Duodenal mucosa (tissue), 2 donors: ENCODE measurements at regions not wholly inside any gene's neighbourhood (a gene's known extent, or its start where the extent isn't known, plus 50 kb on each side); places are given as distances from the start of the nearest gene placed in this dataset.

ENCODE experiments used
- H3K27ac ChIP-seq: one replicate; pipeline ENCODE4 v1.7.0; 2013; ENCODE audit warnings: low read depth, low read length
- H3K27me3 ChIP-seq, 2 donors: one replicate each; pipeline ENCODE4 v1.7.0; 2013; ENCODE audit warnings: low read length in 2 of 2, control low read depth in 1 of 2; ENCODE audit not compliant: insufficient read depth in 2 of 2, control insufficient read depth in 1 of 2
- H3K36me3 ChIP-seq, 2 donors: one replicate each; pipeline ENCODE4 v1.7.0; 2013; ENCODE audit warnings: low read length in 2 of 2, control low read depth in 1 of 2; ENCODE audit not compliant: insufficient read depth in 2 of 2, control insufficient read depth in 1 of 2
- H3K4me1 ChIP-seq, 2 donors: one replicate each; pipeline ENCODE4 v1.7.0; 2013; ENCODE audit warnings: low read length in 2 of 2, control low read depth in 1 of 2; ENCODE audit not compliant: insufficient read depth in 2 of 2, control insufficient read depth in 1 of 2
- H3K4me3 ChIP-seq, 2 donors: one replicate each; pipeline ENCODE4 v1.7.0; 2013; ENCODE audit warnings: low read length in 2 of 2, low read depth in 1 of 2
- H3K9ac ChIP-seq, 2 donors: one replicate each; pipeline ENCODE4 v1.7.0; 2013; ENCODE audit warnings: low read length in 2 of 2, low read depth in 1 of 2
- H3K9me3 ChIP-seq, 2 donors: one replicate each; pipeline ENCODE4 v1.7.0; 2013; ENCODE audit warnings: low read length in 2 of 2, control low read depth in 1 of 2; ENCODE audit not compliant: control insufficient read depth in 1 of 2

DNA sequence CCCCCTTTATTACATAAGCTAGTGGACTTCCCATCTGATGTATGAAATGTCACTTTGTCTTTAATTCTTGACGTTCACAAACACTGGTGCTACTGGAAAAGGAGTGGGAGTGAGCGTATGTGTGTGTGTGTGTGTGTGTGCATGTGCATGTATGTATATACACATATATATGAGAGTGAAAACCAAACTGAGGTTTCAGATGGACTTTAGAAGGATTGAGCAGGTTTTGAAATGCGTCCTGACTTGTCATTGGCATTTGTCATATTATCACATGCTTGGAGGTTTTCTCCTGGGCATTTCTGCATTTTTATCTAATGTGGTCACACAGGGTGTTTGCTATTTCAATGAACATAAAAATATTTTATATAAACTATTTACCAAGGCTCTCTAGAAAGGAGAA is 1085.9 kb downstream of the BCL11B start:
- Histone ChIP-seq H3K4me1 (peaks cover 0 to 3% of the 10 kb centered on the region in 2 donors), H3K9ac (no peak overlapping the region), H3K27me3 (no peaks in the 10 kb centered on the region), H3K9me3 (no peaks in the 10 kb centered on the region), H3K36me3 (no peaks in the 10 kb centered on the region), H3K4me3 (no peak overlapping the region), H3K27ac (no peak overlapping the region)

DNA sequence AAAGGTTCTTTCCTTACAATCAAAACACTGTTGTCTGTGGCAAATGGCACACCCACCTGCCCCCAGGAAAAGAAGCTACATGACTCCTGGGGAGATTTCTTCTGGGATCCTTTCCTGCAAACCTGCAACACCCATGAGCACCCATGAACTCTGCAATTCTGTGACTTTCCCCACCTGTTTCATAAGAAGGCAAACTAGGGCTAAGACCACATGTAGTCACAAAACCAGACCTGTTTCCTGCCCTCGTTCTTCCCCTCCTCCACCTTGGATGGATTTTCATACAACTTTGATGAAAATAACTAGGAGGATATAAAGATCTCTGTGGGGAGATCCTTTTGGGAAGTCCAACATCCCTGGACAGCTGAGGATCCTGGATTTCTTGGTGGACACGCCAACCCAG is 1084.7 kb downstream of the BCL11B start:
- H3K4me1 ChIP-seq, result peaks cover 0 to 3% of the 10 kb centered on the region in 2 donors
- H3K9ac ChIP-seq, result no peak overlapping the region
- H3K9me3 ChIP-seq, result no peaks in the 10 kb centered on the region
- no peak overlapping the region for H3K27ac ChIP-seq
- no peak overlapping the region for H3K4me3 ChIP-seq
- H3K27me3 ChIP-seq, result no peaks in the 10 kb centered on the region
- no peaks in the 10 kb centered on the region for H3K36me3 ChIP-seq

DNA sequence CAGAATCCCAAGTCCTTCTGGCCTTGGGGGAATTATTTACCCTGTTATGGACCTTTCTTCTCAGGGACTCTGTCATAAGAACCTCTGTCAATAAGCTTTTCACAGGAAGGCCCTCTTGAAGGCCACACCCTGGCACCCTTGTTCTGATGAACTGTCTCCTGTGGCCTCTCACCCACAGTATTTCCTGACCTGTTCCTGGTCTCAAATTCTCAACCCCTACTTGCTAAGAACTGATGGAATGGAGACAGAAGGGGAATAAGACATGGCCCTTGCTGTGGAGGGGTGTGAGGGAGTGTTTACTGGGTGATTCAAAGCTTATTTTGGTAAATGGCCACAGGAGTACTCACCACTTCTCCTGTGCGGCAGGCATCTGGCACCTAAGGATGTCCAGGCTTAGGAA is 1082.9 kb downstream of the BCL11B start:
- Histone ChIP-seq H3K27ac (no peak overlapping the region), H3K9me3 (no peaks in the 10 kb centered on the region), H3K27me3 (no peaks in the 10 kb centered on the region), H3K9ac (no peak overlapping the region), H3K4me3 (no peak overlapping the region), H3K36me3 (no peaks in the 10 kb centered on the region), H3K4me1 (peaks cover 0 to 3% of the 10 kb centered on the region in 2 donors)

DNA sequence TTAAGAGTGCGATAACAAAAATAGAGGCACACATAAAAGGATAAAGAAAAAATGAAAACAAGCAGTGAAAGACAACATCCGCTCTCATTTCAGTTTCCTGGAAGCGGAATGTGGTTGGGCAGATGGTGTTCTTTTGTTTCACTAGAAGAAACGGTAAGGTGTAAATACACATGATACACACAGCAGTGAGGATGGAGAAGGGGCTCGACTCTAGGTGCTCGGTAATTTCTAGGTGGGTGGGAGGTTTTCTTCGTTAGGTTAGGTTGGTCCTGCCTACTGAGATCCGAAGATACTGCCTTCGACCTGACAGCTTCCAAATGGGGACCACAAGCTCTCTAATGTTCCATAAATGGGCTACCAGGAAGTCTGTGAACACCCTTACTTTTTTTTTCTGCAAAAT is 1082.5 kb downstream of the BCL11B start:
- Histone ChIP-seq H3K4me1 (peaks cover 0 to 3% of the 10 kb centered on the region in 2 donors), H3K27ac (no peak overlapping the region), H3K36me3 (no peaks in the 10 kb centered on the region), H3K27me3 (no peaks in the 10 kb centered on the region), H3K9ac (no peak overlapping the region), H3K4me3 (no peak overlapping the region), H3K9me3 (no peaks in the 10 kb centered on the region)

DNA sequence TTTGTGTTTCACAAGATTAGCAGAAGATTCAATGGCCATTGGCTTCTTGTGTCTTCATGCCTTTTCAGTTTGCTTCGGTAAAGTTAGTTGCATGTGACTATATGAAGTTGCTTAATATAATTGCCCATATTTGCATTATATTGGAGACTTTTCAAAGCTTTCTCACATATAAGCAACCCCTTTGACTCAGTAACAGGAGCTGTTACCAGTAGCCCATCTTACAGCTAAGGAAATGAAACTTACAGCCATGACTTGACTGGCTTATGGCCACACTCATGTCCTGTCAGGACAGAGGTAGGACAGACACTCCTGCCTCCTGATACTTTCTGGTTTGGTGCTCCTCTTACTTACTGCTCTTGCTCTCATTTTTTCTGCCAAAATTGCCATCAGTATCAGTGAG is 1082.1 kb downstream of the BCL11B start:
- Histone ChIP-seq H3K4me3 (no peak overlapping the region), H3K9ac (no peak overlapping the region), H3K4me1 (peaks cover 0 to 3% of the 10 kb centered on the region in 2 donors), H3K36me3 (no peaks in the 10 kb centered on the region), H3K9me3 (no peaks in the 10 kb centered on the region), H3K27me3 (no peaks in the 10 kb centered on the region), H3K27ac (no peak overlapping the region)

DNA sequence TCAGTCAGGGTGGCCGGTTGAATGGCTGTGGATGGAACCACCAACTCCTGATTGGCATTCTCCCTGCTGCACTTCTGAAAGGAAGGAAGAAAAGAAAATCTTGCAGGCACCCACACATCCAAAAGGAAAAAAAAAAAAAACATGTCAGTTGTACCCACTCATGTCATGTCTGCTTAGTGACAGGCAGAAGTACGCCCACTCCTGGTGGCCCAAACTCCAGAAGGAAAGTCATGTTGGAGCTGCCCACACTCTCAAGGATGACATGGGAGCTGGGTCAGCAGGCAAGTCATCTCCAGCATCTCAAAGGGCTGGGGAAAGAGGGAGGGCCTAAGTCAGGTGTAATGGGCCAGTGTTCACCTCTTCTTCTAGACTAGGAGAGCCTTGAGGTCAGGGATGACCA is 1079.1 kb downstream of the BCL11B start:
- Histone ChIP-seq H3K36me3 (no peaks in the 10 kb centered on the region), H3K27me3 (no peaks in the 10 kb centered on the region), H3K4me3 (no peak overlapping the region), H3K27ac (no peak overlapping the region), H3K4me1 (no peaks in the 10 kb centered on the region), H3K9ac (no peak overlapping the region), H3K9me3 (no peaks in the 10 kb centered on the region)

DNA sequence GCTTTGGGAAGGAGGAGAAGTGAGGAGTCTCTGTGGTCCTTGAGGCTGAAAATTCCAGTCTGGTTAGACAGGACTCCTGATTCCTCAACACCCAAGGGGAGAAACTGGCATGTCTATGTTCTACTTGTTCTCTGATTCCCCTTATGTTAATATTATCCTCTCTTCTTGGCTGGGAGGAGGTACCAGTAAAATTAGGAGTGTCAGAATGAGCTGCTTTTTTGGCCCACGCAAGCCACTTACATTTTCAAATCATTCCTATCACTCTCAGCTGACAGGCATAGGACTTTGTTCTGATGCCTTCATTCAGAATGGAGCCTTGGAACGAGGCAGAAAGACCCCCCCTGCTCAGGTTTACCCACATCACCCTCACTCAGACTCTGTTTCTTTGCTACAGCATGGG is 1077.2 kb downstream of the BCL11B start:
- Histone ChIP-seq H3K9me3 (no peaks in the 10 kb centered on the region), H3K36me3 (no peaks in the 10 kb centered on the region), H3K9ac (no peak overlapping the region), H3K27ac (no peak overlapping the region), H3K4me1 (no peaks in the 10 kb centered on the region), H3K4me3 (no peak overlapping the region), H3K27me3 (no peaks in the 10 kb centered on the region)

DNA sequence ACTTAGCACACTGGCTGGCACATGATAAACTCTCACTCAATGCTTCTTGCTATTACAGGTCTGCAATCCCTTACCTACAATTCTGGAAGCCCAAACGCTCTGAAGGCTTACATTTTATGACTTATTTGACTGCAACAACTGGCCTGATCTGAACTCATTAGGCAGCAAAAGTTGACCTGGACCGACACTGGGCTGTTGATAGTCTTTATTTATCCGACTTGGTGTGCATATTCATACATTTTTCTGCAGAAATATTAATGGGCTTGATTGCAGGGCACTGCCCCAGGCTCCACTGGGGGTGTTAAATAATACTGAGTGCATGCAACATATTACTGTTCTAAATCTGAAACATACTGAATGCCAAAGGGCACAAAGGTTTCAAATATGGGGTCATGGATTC is 1076.7 kb downstream of the BCL11B start:
- H3K9ac ChIP-seq, result no peak overlapping the region
- no peaks in the 10 kb centered on the region for H3K36me3 ChIP-seq
- H3K27me3 ChIP-seq, result no peaks in the 10 kb centered on the region
- H3K4me1 ChIP-seq, result no peaks in the 10 kb centered on the region
- no peak overlapping the region for H3K27ac ChIP-seq
- H3K4me3 ChIP-seq, result no peak overlapping the region
- H3K9me3 ChIP-seq, result no peaks in the 10 kb centered on the region

DNA sequence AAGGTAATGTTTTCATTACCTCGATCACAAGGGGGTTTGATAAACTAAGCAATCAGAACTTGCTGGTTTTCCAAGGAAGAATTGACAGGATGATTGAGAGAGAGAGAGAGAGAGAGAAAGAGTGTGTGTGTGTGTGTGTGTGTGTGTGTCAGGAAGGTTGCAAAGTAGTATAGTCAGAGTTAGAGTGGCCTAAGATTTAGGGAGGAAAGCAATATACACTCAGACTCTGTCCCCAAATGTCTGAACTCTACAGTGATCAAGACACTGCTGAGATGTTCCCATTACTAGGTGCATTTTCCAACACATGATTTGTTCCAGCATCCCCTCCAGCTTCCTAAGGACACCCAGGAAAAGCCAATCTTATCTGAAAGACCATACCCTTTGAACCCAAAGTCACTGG is 1074.1 kb downstream of the BCL11B start:
- Histone ChIP-seq H3K4me3 (no peak overlapping the region), H3K27me3 (no peaks in the 10 kb centered on the region), H3K9ac (no peak overlapping the region), H3K27ac (no peak overlapping the region), H3K9me3 (no peaks in the 10 kb centered on the region), H3K36me3 (no peaks in the 10 kb centered on the region), H3K4me1 (no peaks in the 10 kb centered on the region)

DNA sequence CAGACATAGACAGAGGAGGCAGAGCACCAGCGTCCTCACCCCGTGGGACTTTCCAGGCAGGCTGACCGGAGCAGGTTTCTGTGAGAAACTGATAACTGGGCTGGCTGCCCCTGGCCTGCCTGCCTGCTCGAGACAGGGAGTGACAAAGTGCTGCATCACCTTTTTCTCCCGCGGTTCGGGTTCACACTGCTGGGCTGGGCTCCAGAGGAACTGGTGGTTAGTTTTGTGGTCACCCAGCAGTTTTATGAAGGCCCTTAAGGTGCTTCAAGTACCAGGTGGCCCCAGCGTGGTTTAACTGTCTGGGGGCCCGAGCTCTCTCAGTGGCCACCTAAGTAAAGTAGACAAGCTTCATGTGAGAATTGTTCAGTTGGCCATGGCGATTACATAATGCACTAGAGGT is 1073.6 kb downstream of the BCL11B start:
- Histone ChIP-seq H3K27ac (no peak overlapping the region), H3K4me1 (no peaks in the 10 kb centered on the region), H3K36me3 (no peaks in the 10 kb centered on the region), H3K9ac (no peak overlapping the region), H3K27me3 (no peaks in the 10 kb centered on the region), H3K4me3 (no peak overlapping the region), H3K9me3 (no peaks in the 10 kb centered on the region)

DNA sequence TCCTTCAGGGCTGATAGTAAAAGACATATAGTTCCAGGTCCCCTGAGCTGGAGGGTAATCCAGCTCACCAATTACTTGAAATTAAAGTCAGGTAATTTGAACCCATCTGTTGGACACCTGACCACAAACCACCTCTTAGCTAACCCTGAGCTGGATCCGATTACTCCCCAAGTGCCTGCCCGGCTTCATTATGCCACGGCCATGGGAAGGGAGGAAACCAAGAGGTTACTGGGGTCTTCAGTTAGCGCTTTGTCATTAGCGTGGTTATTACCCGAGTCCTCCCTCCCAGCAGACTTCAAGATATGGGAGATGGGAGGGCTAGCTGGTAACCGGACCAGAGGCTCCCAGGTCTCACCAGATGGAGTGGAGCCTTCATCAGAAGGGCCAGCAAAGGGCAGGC is 1071.4 kb downstream of the BCL11B start:
- Histone ChIP-seq H3K27ac (no peak overlapping the region), H3K9me3 (no peaks in the 10 kb centered on the region), H3K27me3 (no peaks in the 10 kb centered on the region), H3K9ac (no peak overlapping the region), H3K36me3 (no peaks in the 10 kb centered on the region), H3K4me3 (no peak overlapping the region), H3K4me1 (no peaks in the 10 kb centered on the region)
